ENCODE measurements at regions not wholly inside any gene's neighbourhood (a gene's known extent, or its start where the extent isn't known, plus 50 kb on each side); places are given as distances from the start of the nearest gene placed in this dataset.
"Not testable (repeated sequence)": the region's sequence is repeated elsewhere in the genome, so short reads cannot be mapped to it uniquely, and the experiment has no call there.

DNA sequence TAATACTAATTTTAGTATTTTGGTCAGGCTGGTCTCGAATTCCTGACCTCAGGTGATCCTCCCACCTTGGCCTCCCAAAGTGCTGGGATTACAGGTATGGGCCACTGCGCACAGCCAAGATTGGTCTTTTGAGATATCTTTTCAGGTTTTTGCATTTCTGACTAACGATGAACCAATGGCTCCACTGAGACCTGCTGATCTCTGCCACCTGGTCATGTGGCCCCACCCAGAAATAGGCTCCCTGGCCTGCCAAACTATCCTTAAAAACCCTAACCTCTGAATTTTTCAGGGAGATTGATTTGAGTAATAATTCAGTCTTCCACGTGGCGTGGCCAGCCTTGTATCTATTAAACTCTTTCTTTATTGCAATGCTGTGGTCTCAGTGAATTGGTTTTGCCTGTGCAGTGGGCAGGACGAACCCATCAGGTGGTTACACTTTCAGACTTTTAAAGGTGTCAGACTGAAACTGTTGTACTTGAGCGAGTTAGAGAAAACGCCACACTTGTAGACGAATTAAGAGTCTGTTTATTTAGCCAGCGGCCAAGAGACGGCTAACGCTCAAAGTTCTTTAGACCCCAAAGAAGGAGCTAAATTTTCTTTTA, 85.8 kb upstream of the MSH6 start:
- no peak overlapping the region for H3K4me3 ChIP-seq (replicated peaks; ENCODE audit: low read depth, low read length)
- no peak for DNase-seq (ENCODE audit: extremely low read depth, low read depth)
- TF ChIP-seq, protein P1, sequence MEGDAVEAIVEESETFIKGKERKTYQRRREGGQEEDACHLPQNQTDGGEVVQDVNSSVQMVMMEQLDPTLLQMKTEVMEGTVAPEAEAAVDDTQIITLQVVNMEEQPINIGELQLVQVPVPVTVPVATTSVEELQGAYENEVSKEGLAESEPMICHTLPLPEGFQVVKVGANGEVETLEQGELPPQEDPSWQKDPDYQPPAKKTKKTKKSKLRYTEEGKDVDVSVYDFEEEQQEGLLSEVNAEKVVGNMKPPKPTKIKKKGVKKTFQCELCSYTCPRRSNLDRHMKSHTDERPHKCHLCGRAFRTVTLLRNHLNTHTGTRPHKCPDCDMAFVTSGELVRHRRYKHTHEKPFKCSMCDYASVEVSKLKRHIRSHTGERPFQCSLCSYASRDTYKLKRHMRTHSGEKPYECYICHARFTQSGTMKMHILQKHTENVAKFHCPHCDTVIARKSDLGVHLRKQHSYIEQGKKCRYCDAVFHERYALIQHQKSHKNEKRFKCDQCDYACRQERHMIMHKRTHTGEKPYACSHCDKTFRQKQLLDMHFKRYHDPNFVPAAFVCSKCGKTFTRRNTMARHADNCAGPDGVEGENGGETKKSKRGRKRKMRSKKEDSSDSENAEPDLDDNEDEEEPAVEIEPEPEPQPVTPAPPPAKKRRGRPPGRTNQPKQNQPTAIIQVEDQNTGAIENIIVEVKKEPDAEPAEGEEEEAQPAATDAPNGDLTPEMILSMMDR (IDR thresholded peaks at IDR 0.05; ENCODE audit: low read depth, low read length, missing control alignments): no peak

- no peak overlapping the region for H3K4me3 ChIP-seq (replicated peaks; ENCODE audit: low read depth, low read length)
- no peak for DNase-seq (ENCODE audit: extremely low read depth, low read depth)
- TF ChIP-seq, protein P1 (IDR thresholded peaks at IDR 0.05; ENCODE audit: low read depth, low read length, missing control alignments): no peak
Measured at GRCh38 chr2:47696478-47696831, 86.5 kb upstream of the MSH6 start.

DNA sequence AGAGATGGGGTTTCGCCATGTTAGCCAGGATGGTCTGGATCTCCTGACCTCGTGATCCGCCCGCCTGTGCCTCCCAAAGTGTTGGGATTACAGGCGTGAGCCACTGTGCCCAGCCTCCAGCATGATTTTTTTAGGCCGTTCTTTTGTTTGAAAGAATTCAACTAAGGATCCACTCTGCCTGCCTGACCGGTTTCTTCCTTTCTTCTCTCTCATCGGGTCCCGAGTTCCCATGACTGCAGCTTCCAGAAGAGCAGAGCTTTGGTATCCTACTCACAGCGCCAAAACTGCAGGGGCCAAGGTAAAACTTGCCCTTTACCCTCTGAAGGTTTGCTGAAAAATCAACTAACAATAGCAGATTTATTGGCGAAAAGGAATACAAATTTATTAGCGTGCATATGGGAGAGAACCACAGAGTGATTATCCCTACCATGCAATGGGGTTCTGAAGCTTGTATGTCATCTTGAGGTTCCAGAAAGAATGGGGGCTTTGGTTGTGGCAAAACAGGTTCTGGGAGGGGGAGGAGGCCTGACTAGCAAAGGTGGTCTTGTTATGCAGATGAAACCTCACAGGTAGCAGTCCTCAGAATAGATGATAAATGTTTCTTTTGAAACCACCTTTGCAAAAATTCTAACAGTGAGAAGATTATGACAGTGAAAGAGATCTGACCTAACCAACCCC, 87.0 kb upstream of the MSH6 start:
- H3K4me3 ChIP-seq (replicated peaks; ENCODE audit: low read depth, low read length): no peak overlapping the region
- TF ChIP-seq, protein P1 (IDR thresholded peaks at IDR 0.05; ENCODE audit: low read depth, low read length, missing control alignments): no peak
- no peak for DNase-seq (ENCODE audit: extremely low read depth, low read depth)

DNA sequence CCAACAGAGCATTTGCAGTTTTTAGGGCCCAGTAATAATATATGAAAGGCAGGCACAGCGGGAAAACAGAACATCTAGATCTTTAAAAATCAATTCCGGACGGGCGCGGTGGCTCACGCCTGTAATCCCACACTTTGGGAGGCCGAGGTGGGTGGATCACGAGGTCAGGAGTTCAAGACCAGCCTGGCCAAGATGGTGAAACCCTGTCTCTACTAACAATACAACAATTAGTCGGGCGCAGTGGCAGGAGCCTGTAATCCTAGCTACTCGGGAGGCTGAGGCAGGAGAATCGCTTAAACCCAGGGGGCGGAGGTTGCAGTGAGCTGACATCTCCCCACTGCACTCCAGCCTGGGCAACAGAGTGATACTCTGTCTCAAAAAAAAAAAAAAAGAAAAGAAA, 88.5 kb upstream of the MSH6 start:
- not testable (repeated sequence) for H3K4me3 ChIP-seq (replicated peaks; ENCODE audit: low read depth, low read length); DNase-seq (ENCODE audit: extremely low read depth, low read depth)

DNA sequence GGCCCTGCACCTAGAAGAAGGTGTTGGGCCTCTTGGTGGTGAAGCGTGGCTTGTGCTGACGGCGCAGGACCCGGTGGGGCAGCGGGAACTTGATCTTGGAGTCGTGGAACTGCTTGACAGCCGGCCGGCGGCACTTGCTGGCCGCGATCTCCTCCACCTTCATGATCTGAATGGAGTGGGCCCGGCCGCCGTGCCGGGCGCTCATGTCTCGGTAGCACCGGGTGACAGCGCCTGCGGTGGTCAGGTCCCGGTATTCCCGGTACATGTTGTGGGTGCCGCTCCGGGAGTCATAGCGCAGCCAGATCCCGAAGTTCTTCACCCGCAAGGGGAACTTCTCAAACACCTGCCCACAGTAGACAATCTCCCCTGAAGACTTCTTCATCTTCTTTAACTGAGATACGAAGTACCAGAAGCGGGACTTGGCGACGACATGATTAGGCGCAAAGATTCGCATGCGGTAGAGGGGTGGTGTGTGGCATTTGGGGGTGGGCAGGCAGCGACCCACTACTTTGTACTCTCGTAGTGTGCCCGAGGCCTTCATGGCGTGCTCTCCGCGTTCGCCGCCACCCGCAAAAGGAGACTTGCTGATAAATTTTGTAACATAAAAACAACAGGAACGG, 92.1 kb upstream of the MSH6 start:
- not testable (repeated sequence) for DNase-seq (ENCODE audit: extremely low read depth, low read depth); H3K4me3 ChIP-seq (replicated peaks; ENCODE audit: low read depth, low read length)

DNA sequence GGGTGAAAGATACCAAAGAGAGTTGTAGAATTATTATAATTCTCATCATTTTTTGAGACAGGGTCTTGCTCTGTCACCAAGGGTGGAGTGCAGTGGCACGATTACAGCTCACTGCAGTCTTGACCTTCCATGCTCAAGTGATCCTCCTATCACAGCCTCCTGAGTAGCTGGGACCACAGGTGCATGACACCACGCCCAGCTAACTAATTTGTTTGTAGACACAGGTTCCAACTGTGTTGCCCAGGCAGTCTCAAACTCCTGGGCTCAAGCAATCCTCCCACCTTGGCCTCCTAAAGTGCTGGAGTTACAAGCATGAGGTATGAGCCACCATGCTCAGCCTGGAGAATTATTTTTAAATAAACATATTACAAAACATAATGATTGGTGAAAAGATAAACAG, 92.8 kb upstream of the MSH6 start:
- no peak overlapping the region for H3K4me3 ChIP-seq (replicated peaks; ENCODE audit: low read depth, low read length)
- TF ChIP-seq, protein P1 (IDR thresholded peaks at IDR 0.05; ENCODE audit: low read depth, low read length, missing control alignments): no peak
- no peak for DNase-seq (ENCODE audit: extremely low read depth, low read depth)

DNA sequence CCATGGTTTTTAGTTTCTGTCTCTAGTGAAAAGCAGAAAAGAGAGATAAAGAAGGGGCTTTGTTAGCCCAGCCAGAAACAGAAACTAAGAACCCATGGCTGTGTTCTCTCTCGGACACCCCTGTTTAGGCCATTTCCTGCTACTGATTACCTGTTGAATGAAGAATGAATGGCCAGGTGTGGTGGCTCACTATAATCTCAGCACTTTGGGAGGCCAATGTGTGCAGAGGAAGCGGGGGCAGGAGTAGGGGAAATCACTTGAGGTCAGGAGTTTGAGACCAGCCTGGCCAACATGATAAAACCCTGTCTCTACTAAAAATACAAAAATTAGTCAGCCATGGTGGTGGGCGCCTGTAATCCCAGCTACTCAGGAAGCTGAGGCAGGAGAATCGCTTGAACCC, 93.8 kb upstream of the MSH6 start:
- not testable (repeated sequence) for DNase-seq (ENCODE audit: extremely low read depth, low read depth); H3K4me3 ChIP-seq (replicated peaks; ENCODE audit: low read depth, low read length)

DNA sequence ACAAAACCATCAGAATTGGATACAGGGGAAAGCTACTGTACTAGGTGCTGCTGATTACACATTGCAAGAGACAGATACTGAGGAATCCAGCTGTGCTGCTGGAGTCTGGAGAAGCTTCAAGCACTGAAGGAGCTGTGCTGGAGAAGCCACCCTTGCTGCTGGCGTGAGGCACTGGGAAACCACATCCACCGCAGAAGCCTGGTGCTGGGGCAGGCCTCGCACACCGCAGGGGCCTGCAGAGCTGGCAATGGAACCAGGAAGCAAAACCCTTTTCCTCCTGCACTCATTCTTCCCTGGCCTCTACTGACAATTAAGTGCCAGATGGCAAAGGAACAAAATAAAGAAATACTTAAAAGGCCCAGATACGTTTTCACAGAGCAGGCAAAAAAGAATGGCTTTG, 94.4 kb upstream of the MSH6 start:
- TF ChIP-seq, protein P1 (IDR thresholded peaks at IDR 0.05; ENCODE audit: low read depth, low read length, missing control alignments): no peak
- DNase-seq (ENCODE audit: extremely low read depth, low read depth): no peak
- H3K4me3 ChIP-seq (replicated peaks; ENCODE audit: low read depth, low read length): no peak overlapping the region

Measured in HFF-Myc (cell line).